ENCODE measurements at regions not wholly inside any gene's neighbourhood (a gene's known extent, or its start where the extent isn't known, plus 50 kb on each side); places are given as distances from the start of the nearest gene placed in this dataset.

GRCh38 chr4:181364504-181364903 is 878.7 kb upstream of the TENM3 start:
- TF ChIP-seq CTCF (IDR thresholded peaks at IDR 0.05) (no peak), POLR2A (IDR thresholded peaks at IDR 0.05) (no peak)
